ENCODE measurements at regions not wholly inside any gene's neighbourhood (a gene's known extent, or its start where the extent isn't known, plus 50 kb on each side); places are given as distances from the start of the nearest gene placed in this dataset.

DNA sequence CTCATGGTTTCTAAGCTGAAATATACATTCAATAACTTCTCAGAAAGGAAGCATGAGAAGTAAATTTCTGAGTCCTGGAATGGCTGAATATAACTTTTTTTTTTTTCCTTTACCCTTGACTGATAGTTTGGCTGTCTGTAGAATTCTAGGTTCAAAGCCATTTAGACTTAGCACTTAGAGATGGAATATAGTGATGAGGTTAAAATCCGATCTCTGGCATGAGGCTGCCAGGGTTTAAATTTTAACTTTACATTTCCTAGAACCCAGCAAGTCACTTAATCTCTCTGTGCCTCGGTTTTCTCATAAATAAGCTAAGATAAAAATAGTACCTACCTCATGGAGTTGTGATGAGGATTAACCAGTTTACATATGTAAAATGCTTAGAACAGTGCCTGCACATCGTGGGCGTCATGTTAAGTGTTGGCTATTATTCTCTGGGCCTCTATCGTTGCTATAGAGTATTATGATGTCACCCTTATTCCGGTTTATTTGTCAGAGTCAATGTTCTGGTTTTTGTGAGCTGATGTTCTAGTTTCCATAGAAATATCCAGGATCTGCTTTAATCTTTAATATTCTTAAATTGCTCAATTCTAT lies 199.8 kb upstream of the TLE3 start:
- Histone ChIP-seq H3K14ac (replicated peaks; ENCODE audit: low read depth, low read length) (no peak overlapping the region), H4K5ac (ENCODE audit: low read depth, low read length) (no peak overlapping the region), H3K27ac (ENCODE audit: insufficient read depth, low read length) (no peak overlapping the region), H3K27me3 (ENCODE audit: control insufficient read depth, insufficient read depth, low read length) (peaks cover 33% of the 10 kb centered on the region), H2BK120ac (ENCODE audit: low read depth, low read length) (no peak overlapping the region), H3K9me3 (ENCODE audit: control insufficient read depth, insufficient read depth, low read length) (no peaks in the 10 kb centered on the region), H3K56ac (ENCODE audit: extremely low read depth, insufficient read depth, low read length) (no peak overlapping the region), H3K9me1 (ENCODE audit: insufficient read depth, low read length) (0 out of 2 replicates have a peak, but pooled peaks cover 4% of the 10 kb centered on the region), H4K20me1 (ENCODE audit: insufficient read depth, low read length) (no peaks in the 10 kb centered on the region), H3K18ac (ENCODE audit: low read depth, low read length) (no peak overlapping the region), H2AK9ac (replicated peaks; ENCODE audit: low read depth, low read length, poor library complexity) (no peak overlapping the region), H4K8ac (ENCODE audit: low read depth in 2 of 2, low read length in 2 of 2) (no peak overlapping the region), H3K4ac (ENCODE audit: low read depth, low read length) (no peak overlapping the region), H2BK20ac (ENCODE audit: low read depth, low read length) (no peak overlapping the region), H2BK5ac (ENCODE audit: low read depth, low read length, poor library complexity, severe bottlenecking) (no peak overlapping the region), H3K4me1 (ENCODE audit: control insufficient read depth, insufficient read depth, low read length) (no peaks in the 10 kb centered on the region), H3K9ac (ENCODE audit: low read depth, low read length) (no peak overlapping the region), H3K4me2 (ENCODE audit: low read depth, low read length) (no peak overlapping the region), H3K23ac (ENCODE audit: low read depth, low read length) (no peak overlapping the region), H3K79me1 (ENCODE audit: low read depth in 1 of 2, low read length in 2 of 2) (no peaks in the 10 kb centered on the region), H2AFZ (replicated peaks; ENCODE audit: low read length, poor library complexity) (no peak overlapping the region), H2BK15ac (ENCODE audit: low read depth, low read length) (no peak overlapping the region), H4K91ac (ENCODE audit: insufficient read depth, low read depth, low read length) (no peak overlapping the region), H2AK5ac (ENCODE audit: low read depth, low read length) (no peak overlapping the region), H3K4me3 (ENCODE audit: insufficient read depth, low read depth, low read length) (no peak overlapping the region), H3K36me3 (ENCODE audit: control insufficient read depth, insufficient read depth, low read length) (no peaks in the 10 kb centered on the region)
- ChIA-PET POLR2A (ENCODE audit: unreplicated experiment) (interaction anchor here (0.7 kb wide), 1 partner anchor 316 kb away, joined by 3 read pairs; no protein-coding TSS in a partner anchor), CTCF (no interaction called here)
- in situ Hi-C loops (cut with MboI; ENCODE audit: low sequenced_read_pairs) (no loop called here), dilution Hi-C loops (cut with HindIII; ENCODE audit: low sequenced_read_pairs, unreplicated experiment) (no loop called here), intact Hi-C loops (cut with micrococcal nuclease) (no loop called here)
- no peak for TF ChIP-seq BHLHE40 (IDR thresholded peaks at IDR 0.05; ENCODE audit: low read depth, low read length)
- no peak for TF ChIP-seq CHD1 (IDR thresholded peaks at IDR 0.05; ENCODE audit: low read depth, low read length)
- TF ChIP-seq RCOR1 (IDR thresholded peaks at IDR 0.05; ENCODE audit: insufficient replicate concordance, low read length), result no peak
- TF ChIP-seq CTCF (conservative IDR thresholded peaks at IDR 0.05; ENCODE audit: low read depth, low read length), result no peak
- no peak for TF ChIP-seq MXI1 (IDR thresholded peaks at IDR 0.05; ENCODE audit: borderline replicate concordance, low read depth, low read length)
- TF ChIP-seq CEBPB (IDR thresholded peaks at IDR 0.05; ENCODE audit: low read depth, low read length), result no peak
- no peak for TF ChIP-seq RAD21 (IDR thresholded peaks at IDR 0.05; ENCODE audit: low read length)
- no peak for TF ChIP-seq USF2 (IDR thresholded peaks at IDR 0.05; ENCODE audit: low read depth, low read length)
- TF ChIP-seq MAZ (IDR thresholded peaks at IDR 0.05; ENCODE audit: borderline replicate concordance, low read depth, low read length), result no peak
- no CpG with 5 or more reads among the region's 6 CpGs for WGBS, 2 experiments (ENCODE audit: extremely low coverage in 2 of 2, insufficient read length in 1 of 2)
- no peak for DNase-seq
- no peak for ATAC-seq (ENCODE audit: low read depth)
- BruUV-seq (replicated peaks), result no TSS peak
